Osteocyte (in vitro differentiated cells): ENCODE measurements at regions not wholly inside any gene's neighbourhood (a gene's known extent, or its start where the extent isn't known, plus 50 kb on each side); places are given as distances from the start of the nearest gene placed in this dataset.

ENCODE experiments used
- DNase-seq: peaks from one replicate; pipeline ENCODE4 v3.0.0; 2021; ENCODE audit warnings: mixed read lengths; ENCODE audit not compliant: unreplicated experiment; ENCODE audit errors: extremely low spot score
- H3K27ac Mint-ChIP-seq: one replicate; pipeline ENCODE4 v1.8.0; 2021; ENCODE audit warnings: mild to moderate bottlenecking, mixed read lengths; ENCODE audit not compliant: unreplicated experiment
- H3K27me3 Mint-ChIP-seq: one replicate; pipeline ENCODE4 v1.8.0; 2021; ENCODE audit warnings: mixed read lengths; ENCODE audit not compliant: unreplicated experiment
- H3K36me3 Mint-ChIP-seq: one replicate; pipeline ENCODE4 v1.8.0; 2021; ENCODE audit warnings: mixed read lengths; ENCODE audit not compliant: unreplicated experiment
- H3K4me1 Mint-ChIP-seq: one replicate; pipeline ENCODE4 v1.8.0; 2021; ENCODE audit warnings: mixed read lengths; ENCODE audit not compliant: unreplicated experiment
- H3K4me3 Mint-ChIP-seq: one replicate; pipeline ENCODE4 v1.8.0; 2021; ENCODE audit warnings: mild to moderate bottlenecking, moderate library complexity, mixed read lengths; ENCODE audit not compliant: unreplicated experiment
- H3K9me3 Mint-ChIP-seq: one replicate; pipeline ENCODE4 v1.8.0; 2021; ENCODE audit warnings: mixed read lengths; ENCODE audit not compliant: unreplicated experiment
- TF ChIP-seq, protein P1 (sequence below): fragments of 200-600 bp; sonication (generic); IDR thresholded peaks from 2 replicates; pipeline ENCODE4 v1.5.0; 2021; ENCODE audit warnings: antibody characterized with exemption, mild to moderate bottlenecking, moderate library complexity

- DNase-seq, result no peak
- no peaks in the 10 kb centered on the region for H3K9me3 Mint-ChIP-seq
- no peak overlapping the region for H3K4me3 Mint-ChIP-seq
- H3K27ac Mint-ChIP-seq, result no peak overlapping the region
- H3K4me1 Mint-ChIP-seq, result no peaks in the 10 kb centered on the region
- TF ChIP-seq, protein P1, sequence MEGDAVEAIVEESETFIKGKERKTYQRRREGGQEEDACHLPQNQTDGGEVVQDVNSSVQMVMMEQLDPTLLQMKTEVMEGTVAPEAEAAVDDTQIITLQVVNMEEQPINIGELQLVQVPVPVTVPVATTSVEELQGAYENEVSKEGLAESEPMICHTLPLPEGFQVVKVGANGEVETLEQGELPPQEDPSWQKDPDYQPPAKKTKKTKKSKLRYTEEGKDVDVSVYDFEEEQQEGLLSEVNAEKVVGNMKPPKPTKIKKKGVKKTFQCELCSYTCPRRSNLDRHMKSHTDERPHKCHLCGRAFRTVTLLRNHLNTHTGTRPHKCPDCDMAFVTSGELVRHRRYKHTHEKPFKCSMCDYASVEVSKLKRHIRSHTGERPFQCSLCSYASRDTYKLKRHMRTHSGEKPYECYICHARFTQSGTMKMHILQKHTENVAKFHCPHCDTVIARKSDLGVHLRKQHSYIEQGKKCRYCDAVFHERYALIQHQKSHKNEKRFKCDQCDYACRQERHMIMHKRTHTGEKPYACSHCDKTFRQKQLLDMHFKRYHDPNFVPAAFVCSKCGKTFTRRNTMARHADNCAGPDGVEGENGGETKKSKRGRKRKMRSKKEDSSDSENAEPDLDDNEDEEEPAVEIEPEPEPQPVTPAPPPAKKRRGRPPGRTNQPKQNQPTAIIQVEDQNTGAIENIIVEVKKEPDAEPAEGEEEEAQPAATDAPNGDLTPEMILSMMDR, result no peak
- H3K36me3 Mint-ChIP-seq, result no peaks in the 10 kb centered on the region
- H3K27me3 Mint-ChIP-seq, result peaks cover 24% of the 10 kb centered on the region
Observed at GRCh38 chr18:7288544-7288943, 57.7 kb downstream of the LRRC30 start.

GRCh38 chr18:7290077-7290476 lies 59.2 kb downstream of the LRRC30 start:
- no peaks in the 10 kb centered on the region for H3K4me1 Mint-ChIP-seq
- H3K36me3 Mint-ChIP-seq, result no peaks in the 10 kb centered on the region
- H3K27ac Mint-ChIP-seq, result no peak overlapping the region
- H3K9me3 Mint-ChIP-seq, result peaks cover 1% of the 10 kb centered on the region
- TF ChIP-seq, protein P1, result no peak
- H3K4me3 Mint-ChIP-seq, result no peak overlapping the region
- DNase-seq, result no peak
- peaks cover 20% of the 10 kb centered on the region for H3K27me3 Mint-ChIP-seq

- H3K27me3 Mint-ChIP-seq, result peaks cover 16% of the 10 kb centered on the region
- no peak for DNase-seq
- no peaks in the 10 kb centered on the region for H3K36me3 Mint-ChIP-seq
- H3K4me1 Mint-ChIP-seq, result no peaks in the 10 kb centered on the region
- H3K4me3 Mint-ChIP-seq, result no peak overlapping the region
- H3K27ac Mint-ChIP-seq, result no peak overlapping the region
- H3K9me3 Mint-ChIP-seq, result peaks cover 10% of the 10 kb centered on the region
- TF ChIP-seq, protein P1, result no peak
Observed at GRCh38 chr18:7291046-7291445, 60.2 kb downstream of the LRRC30 start.

DNA sequence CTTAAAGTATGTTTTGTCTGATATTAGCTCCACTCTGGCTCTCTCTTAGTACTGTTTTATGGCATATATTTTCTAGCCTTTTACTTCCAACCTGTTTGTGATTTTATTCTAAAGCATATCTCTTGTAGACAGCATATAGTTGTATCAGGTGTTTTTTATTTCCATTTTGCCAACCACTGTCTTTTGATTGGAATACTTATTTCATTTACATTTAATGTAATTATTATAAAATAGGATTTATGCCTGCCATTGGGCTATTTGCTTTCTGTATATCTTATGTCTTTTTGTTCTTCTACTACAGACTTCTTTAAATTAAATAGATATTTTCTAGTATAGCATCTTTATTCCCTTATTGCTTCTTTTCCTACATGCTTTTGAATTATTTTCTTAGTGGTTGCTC lies 67.3 kb downstream of the LRRC30 start:
- Mint-ChIP-seq H3K4me1 (no peaks in the 10 kb centered on the region), H3K9me3 (peaks cover 44% of the 10 kb centered on the region), H3K27ac (no peak overlapping the region), H3K27me3 (peaks cover 4% of the 10 kb centered on the region), H3K36me3 (no peaks in the 10 kb centered on the region), H3K4me3 (no peak overlapping the region)
- TF ChIP-seq, protein P1, result no peak
- no peak for DNase-seq

- Mint-ChIP-seq H3K9me3 (peaks cover 33% of the 10 kb centered on the region), H3K36me3 (no peaks in the 10 kb centered on the region), H3K27ac (no peak overlapping the region), H3K27me3 (peaks cover 12% of the 10 kb centered on the region), H3K4me3 (no peak overlapping the region), H3K4me1 (no peaks in the 10 kb centered on the region)
- DNase-seq, result peak; percentile 17
- TF ChIP-seq, protein P1, result no peak
Observed at GRCh38 chr18:7301094-7301493, 70.2 kb downstream of the LRRC30 start.
